ENCODE measurements at regions not wholly inside any gene's neighbourhood (a gene's known extent, or its start where the extent isn't known, plus 50 kb on each side); places are given as distances from the start of the nearest gene placed in this dataset.

DNA sequence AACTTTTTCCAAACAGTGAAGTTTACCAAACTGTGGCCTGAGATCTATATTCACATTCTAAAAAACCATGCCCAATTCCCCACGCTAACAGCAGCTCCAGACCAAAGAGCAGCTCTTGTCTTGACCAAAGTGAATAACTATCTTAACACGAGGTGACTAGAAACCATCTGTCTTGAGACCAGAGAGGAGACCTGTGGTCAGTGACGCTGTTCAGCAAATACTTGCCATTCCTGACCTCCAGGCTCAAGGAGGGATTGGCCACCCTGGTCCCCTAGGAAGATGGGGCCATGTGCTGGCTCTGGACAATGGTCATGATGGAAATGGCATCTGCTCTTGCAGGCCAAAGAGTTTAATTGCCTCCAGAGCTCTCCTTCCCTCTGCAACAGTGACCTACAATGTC is 104.4 kb upstream of the CD93 start:
- no peak for DNase-seq (ENCODE audit: low read depth, low spot score)
- CTCF ChIA-PET: interaction anchor here (1.0 to 1.3 kb wide), 2 partner anchors 11 to 12 kb away, joined by 3 read pairs; no protein-coding TSS in a partner anchor
- POLR2A ChIA-PET: no interaction called here

GRCh38 chr20:23189854-23190253 is 103.7 kb upstream of the CD93 start:
- H3K4me3 ChIP-seq (ENCODE audit: low read depth, low read length): no peak overlapping the region
- CTCF ChIA-PET: no interaction called here
- no peak for DNase-seq (ENCODE audit: low read depth, low spot score)
- TF ChIP-seq CTCF (IDR thresholded peaks at IDR 0.05; ENCODE audit: insufficient read depth, low read length, missing control alignments): no peak
- POLR2A ChIA-PET: no interaction called here

More for the DNA sequence above, 104.4 kb upstream of the CD93 start:
- no peak for TF ChIP-seq CTCF (IDR thresholded peaks at IDR 0.05; ENCODE audit: insufficient read depth, low read length, missing control alignments)
- no peak overlapping the region for H3K4me3 ChIP-seq (ENCODE audit: low read depth, low read length)

DNA sequence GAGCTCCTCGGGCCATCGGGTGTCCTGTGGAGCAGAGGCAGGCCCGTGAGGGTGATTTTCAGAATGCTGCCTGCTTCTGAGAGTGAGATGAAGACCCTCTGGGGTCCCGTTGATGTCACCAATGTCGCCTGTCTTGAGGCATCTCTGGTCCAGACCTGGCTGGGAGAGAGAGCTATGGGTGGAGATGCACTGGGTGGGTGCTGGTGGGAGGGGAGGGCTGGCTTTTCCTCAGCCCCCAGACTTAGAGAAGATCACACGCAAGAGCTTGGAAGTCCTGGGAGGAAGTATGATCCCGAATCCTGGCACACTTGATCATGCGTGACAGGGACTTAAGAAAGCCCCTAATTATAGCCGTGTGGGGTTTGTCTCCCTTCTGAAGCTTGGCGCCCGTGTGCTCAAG is 103.2 kb upstream of the CD93 start:
- ChIA-PET CTCF (no interaction called here), POLR2A (no interaction called here)
- no peak for TF ChIP-seq CTCF (IDR thresholded peaks at IDR 0.05; ENCODE audit: insufficient read depth, low read length, missing control alignments)
- DNase-seq (ENCODE audit: low read depth, low spot score): no peak
- no peak overlapping the region for H3K4me3 ChIP-seq (ENCODE audit: low read depth, low read length)

DNA sequence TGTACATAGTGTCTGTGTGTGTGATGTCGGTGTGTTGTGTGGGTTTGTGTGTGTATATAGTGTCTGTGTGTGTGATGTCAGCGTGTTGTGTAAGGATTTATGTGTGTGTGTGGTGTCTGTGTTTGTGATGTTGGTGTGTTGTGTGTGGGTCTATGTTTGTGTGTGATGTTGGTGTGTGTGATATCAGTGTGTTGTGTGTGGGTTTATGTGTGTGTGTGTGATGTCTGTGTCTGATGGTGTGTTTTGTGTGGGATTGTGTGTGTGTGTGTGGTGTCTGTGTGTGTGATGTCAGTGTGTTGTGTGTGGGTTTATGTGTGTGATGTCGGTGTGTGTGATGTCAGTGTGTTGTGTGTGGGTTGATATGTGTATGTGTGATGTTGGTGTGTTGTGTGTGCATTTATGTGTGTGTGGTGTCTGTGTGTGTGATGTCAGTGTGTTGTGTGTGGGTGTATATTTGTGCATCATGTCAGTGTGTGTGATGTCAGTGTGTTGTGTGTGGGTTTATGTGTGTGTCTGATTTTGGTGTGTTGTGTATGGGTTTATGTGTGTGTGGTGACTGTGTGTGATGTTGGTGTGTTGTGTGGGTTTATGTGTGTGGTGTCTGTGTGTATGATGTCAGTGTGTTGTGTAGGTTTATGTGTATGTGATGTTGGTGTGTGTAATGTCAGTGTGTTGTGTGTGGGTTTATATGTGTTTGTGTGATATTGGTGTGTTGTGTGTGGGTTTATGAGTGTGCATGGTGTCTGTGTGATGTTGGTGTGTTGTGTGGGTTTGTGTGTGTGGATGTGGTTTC is 102.4 kb upstream of the CD93 start:
- no peak for TF ChIP-seq CTCF (IDR thresholded peaks at IDR 0.05; ENCODE audit: insufficient read depth, low read length, missing control alignments)
- no peak overlapping the region for H3K4me3 ChIP-seq (ENCODE audit: low read depth, low read length)
- CTCF ChIA-PET: no interaction called here
- no peak for DNase-seq (ENCODE audit: low read depth, low spot score)
- POLR2A ChIA-PET: no interaction called here

DNA sequence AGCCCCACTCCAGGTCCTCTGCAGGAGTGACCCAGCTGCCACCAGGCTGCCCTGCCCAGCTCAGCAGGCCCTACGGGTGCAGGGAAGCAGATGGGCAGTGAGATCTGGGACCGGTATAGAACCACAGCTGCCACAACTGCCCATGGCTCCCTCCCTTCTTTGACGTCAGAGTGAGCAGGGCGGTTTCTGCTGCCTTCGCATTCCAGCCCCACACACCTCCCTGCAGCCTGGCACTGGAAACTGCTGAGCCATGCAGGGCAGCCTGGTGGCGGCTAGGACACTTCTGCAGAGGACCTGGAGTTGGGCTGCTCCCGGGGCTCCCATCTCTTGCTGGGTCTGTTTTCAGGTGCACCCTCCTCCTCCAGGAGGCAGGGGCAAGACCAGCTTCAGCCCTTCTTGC is 101.6 kb upstream of the CD93 start:
- no peak for DNase-seq (ENCODE audit: low read depth, low spot score)

DNA sequence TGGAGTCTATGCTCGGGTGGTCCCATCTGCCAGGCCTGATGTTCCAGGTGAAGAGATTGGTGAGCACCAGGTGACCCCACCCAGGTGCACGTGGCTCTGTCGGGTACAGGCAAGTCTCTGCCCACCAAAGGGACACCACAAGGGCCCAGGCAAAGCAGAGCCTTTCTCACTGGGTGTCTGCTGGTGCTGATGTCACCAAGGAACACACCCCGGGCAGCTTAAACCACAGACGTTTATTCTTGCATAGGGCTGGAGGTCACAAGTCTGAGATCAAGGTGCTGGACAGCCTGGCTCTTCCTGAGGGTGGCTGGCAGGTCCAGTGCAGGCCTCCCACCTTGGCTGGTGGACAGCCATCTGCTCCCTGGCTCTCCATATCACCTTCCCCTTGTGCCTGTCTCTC is 100.7 kb upstream of the CD93 start:
- ChIA-PET POLR2A (no interaction called here), CTCF (no interaction called here)
- no peak for TF ChIP-seq CTCF (IDR thresholded peaks at IDR 0.05; ENCODE audit: insufficient read depth, low read length, missing control alignments)
- DNase-seq (ENCODE audit: low read depth, low spot score): no peak
- H3K4me3 ChIP-seq (ENCODE audit: low read depth, low read length): no peak overlapping the region

More for the DNA sequence above, 101.6 kb upstream of the CD93 start:
- TF ChIP-seq CTCF (IDR thresholded peaks at IDR 0.05; ENCODE audit: insufficient read depth, low read length, missing control alignments): no peak
- CTCF ChIA-PET: no interaction called here
- H3K4me3 ChIP-seq (ENCODE audit: low read depth, low read length): no peak overlapping the region
- POLR2A ChIA-PET: no interaction called here
